GM18858 (cell line): ENCODE measurements at regions not wholly inside any gene's neighbourhood (a gene's known extent, or its start where the extent isn't known, plus 50 kb on each side); places are given as distances from the start of the nearest gene placed in this dataset.

ENCODE experiments used
- ATAC-seq: cut with Tn5 transposase; IDR thresholded peaks from one replicate; pipeline ENCODE4 v1.9.1; 2021; ENCODE audit not compliant: unreplicated experiment

GRCh38 chr14:82419933-82420332 lies 886.3 kb upstream of the SEL1L start:
- no peak for ATAC-seq

GRCh38 chr14:82420871-82421270 lies 887.2 kb upstream of the SEL1L start:
- ATAC-seq: no peak

- no peak for ATAC-seq
These were observed 887.6 kb upstream of the SEL1L start for GRCh38 chr14:82421286-82421685.

GRCh38 chr14:82422230-82422629 lies 888.6 kb upstream of the SEL1L start:
- no peak for ATAC-seq

GRCh38 chr14:82425261-82425660 lies 891.6 kb upstream of the SEL1L start:
- ATAC-seq: no peak

GRCh38 chr14:82431031-82431430 lies 897.4 kb upstream of the SEL1L start:
- ATAC-seq: no peak

- no peak for ATAC-seq
These were observed 898.9 kb upstream of the SEL1L start for GRCh38 chr14:82432301-82433105.

- no peak for ATAC-seq
These were observed 904.8 kb upstream of the SEL1L start for GRCh38 chr14:82438436-82438835.

GRCh38 chr14:82441270-82441669 lies 907.6 kb upstream of the SEL1L start:
- no peak for ATAC-seq

GRCh38 chr14:82445810-82446570 lies 912.3 kb upstream of the SEL1L start:
- ATAC-seq: no peak

GRCh38 chr14:82447586-82447985 lies 913.9 kb upstream of the SEL1L start:
- no peak for ATAC-seq

GRCh38 chr14:82449926-82450468 lies 916.3 kb upstream of the SEL1L start:
- no peak for ATAC-seq

- no peak for ATAC-seq
These were observed 918.0 kb upstream of the SEL1L start for GRCh38 chr14:82451675-82452074.

GRCh38 chr14:82482345-82482744 lies 948.7 kb upstream of the SEL1L start:
- ATAC-seq: no peak

GRCh38 chr14:82488473-82488872 lies 954.8 kb upstream of the SEL1L start:
- no peak for ATAC-seq

- ATAC-seq: no peak
These were observed 956.7 kb upstream of the SEL1L start for GRCh38 chr14:82490397-82490796.

GRCh38 chr14:82492157-82492556 lies 958.5 kb upstream of the SEL1L start:
- no peak for ATAC-seq

- ATAC-seq: no peak
These were observed 966.6 kb upstream of the SEL1L start for GRCh38 chr14:82500222-82500621.

- no peak for ATAC-seq
These were observed 967.9 kb upstream of the SEL1L start for GRCh38 chr14:82501554-82501953.

GRCh38 chr14:82502043-82502442 lies 968.4 kb upstream of the SEL1L start:
- ATAC-seq: no peak

- no peak for ATAC-seq
These were observed 971.2 kb upstream of the SEL1L start for GRCh38 chr14:82504894-82505293.

GRCh38 chr14:82510007-82510406 lies 976.4 kb upstream of the SEL1L start:
- ATAC-seq: no peak
